DMS153 treated with DMSO at 0.1 percent for 48 hours (cell line): ENCODE measurements at regions not wholly inside any gene's neighbourhood (a gene's known extent, or its start where the extent isn't known, plus 50 kb on each side); places are given as distances from the start of the nearest gene placed in this dataset.

ENCODE experiments used
- DNase-seq: peaks from one replicate; lab custom pipeline; 2025; ENCODE audit not compliant: unreplicated experiment; lab: John Stamatoyannopoulos, UW

DNA sequence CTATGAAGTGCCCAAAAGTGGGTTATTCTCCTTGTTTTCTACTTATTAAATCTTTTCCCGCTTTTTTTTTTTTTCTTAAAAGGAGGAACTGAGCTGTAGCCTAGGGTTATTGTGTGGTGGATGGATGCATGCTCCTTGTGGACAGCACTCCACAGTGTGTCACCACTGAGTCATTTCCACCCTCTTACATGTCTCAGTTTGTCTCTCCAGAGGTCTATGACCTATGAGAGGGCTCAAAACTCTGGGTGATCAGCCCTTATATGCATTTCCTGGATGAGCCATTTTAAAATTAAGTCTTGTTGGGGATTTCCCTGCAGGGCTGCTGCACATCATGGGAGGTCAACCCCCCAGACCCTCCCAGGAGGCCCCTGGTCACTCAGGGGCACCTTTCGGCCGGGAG is 102.2 kb upstream of the MOCS2 start:
- DNase-seq, result no peak

DNA sequence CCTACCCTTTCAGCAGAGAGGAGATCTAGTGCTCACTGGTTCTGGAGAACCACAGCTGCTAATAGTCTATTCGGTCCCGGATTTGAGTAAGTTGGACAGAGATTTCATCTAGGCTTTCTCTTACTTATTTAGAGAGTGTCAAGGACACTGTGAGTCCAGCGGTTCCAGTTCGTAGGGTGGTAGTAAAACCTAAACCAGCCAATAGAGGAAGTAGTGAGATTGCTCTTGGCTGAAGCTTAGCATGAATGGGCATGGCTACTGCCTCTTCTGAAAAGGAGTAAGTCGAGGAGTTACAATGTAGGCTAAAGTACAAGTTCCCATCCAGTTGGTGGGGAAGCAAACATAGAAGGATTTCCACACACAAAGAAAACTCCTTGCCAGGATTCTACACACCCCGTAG is 109.6 kb upstream of the MOCS2 start:
- no peak for DNase-seq

DNA sequence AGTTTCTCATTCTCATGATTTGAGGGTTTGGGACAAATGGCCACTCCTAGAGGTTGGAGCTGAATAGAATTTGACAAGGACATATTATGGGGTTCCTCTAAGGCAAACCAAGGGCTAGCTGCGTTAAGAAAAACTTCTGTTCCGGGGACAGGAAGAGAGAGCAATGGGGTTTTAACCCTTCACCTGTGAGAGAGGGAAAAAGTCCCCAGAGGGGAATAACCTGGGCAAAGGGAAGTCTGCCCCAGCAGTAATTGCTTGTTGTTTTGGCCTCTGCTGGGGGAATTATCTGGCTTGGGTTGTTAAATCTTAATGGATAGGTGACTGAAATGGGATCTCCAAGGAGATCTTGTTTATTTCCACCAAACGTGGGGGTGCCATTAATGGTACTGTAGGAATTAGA is 110.1 kb upstream of the MOCS2 start:
- DNase-seq, result no peak

DNA sequence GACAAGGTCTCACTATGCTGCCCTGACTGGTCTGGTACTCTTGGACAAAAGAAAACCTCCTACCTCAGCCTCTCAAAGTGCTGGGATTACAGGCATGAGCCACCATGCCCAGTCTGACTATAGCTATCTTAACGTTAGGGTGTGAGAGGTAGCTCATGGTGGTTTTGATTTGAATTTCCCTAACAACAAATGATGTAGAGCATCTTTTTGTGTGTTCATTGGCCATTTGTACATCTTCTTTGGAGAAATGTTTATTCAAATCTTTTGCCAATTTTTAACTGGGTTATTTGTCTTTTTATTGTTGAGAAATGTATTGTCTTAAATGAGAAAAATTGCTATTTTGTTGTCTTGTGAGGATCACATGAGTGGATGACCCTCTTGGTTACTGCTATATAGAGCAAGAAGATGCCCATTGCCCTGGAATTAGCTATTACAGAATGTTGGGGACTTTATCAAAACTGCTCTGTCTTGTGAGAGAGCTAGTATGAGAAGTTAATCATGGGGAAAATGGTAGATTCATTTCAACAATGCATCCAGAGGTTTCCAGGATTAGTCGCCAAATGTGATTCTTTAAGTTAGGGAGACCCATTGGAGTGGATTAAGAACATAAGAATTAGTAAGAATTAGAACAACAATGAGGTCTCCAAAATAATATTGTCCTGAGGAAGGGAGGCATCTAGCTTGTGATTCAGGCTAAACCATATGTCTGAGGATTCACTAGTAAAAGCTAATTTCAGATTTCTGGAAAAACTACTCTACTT is 124.3 kb upstream of the MOCS2 start:
- no peak for DNase-seq

DNA sequence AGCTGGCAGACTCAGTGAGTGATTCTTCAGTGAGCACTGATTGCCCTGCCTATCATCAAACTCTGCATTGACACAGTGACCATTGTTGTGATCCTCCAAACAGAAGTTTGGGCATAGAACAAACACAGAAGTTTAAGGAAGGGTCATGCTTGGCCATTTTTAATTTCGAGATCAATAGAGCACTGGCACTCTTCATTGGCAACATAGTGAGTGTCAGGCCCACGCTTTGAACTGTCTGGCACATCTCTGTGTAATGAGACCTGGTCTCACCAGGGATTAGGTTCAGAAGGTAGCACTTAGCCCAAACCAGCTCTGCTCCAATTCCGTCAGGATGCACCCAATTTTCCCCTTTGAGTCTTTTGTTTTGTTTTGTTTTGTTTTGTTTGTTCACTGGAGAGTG is 127.1 kb upstream of the MOCS2 start:
- no peak for DNase-seq

DNA sequence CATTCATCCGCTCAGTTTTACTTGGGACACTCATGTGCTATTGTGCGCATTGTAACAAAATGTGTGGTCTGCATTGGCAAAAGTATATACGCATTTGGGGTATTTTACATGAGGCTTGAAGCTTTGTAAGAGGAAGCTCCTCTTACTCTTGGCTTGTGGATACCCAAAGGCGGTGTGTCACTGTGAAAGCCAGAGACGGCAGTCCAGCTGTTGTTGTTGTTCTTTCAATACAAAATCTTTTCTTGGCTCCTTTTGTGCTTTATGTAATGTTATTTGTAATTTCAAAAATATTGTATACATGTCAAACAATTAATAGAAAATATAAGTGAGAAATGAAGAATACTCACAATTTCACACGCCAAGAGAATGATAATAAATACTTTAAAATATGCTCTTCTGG is 128.3 kb upstream of the MOCS2 start:
- DNase-seq, result no peak

DNA sequence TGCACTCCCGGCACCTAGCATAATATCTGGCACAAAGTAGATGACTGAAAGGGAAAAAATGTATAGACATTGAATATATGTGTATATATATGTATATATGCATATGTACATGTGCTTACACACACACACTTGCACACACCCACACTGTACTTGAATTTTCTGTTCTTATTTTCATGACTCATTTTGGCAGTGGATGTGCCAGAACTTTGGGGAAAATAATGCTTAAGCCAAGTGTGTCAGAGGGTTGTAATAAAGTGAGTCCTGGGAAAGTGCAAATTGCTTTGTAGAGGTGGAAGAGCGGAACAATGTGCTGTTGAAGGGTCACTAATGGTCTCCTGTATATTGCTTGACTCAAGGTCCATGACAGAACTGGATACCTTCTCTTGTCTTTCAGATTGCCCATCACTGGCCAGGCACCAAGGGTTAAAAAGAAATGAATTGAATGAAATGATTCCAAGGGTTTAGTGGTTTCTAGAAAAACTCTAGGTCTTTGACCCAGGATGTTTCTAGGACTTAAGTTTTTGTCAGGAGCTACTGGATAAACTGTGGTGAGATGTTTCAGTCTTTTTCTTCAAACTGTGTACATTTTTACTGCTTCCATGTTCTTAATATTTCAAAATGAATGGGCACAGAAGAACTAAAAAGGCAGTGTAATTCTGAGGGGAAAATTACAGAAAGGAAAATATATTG is 129.9 kb upstream of the MOCS2 start:
- DNase-seq, result no peak

DNA sequence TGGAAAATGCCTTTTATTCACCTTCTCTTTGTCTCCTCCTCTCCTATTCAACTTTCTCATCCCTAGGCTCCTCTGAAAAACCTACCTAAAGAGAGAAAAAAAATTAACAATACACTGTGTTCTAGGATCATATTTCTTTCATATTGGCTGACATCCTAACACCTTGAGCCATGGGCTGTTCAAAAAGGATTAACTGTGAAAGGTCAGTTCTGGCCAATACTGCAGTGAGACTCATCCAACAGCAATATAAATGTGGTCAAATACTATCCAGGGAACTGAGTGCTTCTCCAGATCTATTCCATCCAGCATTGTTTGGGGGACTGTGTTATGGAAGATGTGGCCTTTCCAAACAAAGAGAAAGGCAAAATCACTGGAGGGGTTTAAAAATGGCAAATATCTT is 131.1 kb upstream of the MOCS2 start:
- DNase-seq, result no peak

DNA sequence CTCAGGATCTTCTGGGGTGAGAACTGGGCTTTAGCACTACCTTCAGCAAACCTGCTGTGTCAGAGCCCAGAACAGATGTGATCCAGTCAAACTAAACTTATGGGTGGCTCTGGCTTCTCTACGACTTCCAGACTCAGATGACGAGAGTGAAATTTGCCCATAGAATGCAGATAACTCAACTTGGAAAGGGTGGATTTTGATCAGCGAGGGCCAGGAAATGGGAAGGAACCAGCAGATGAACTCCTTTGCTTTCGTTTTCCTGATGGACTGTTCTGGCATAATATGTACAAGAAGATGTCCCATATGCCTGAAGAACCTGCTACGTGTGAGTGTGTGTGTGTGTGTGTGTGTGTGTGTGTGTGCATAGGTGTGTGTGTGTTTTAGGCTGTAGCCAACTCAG is 132.0 kb upstream of the MOCS2 start:
- DNase-seq, result no peak

DNA sequence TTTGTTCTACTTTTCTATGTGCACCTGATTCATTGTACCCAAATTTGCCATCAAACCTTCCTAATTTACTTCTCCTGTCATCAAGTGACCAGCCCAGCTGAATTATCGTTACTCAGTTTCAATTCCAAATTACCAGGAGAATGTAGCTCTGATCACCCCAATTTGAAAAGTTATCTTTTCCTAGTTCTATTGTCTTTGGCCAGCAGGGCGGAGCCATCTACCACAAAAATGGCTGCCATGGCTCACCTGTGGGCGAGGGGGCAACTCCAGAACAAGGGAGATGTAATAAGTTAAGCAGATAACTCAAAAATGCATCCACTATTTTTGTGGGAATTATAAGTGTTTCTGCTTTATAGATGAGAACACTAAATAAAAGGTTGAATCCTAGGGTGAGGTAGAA is 133.8 kb upstream of the MOCS2 start:
- no peak for DNase-seq

DNA sequence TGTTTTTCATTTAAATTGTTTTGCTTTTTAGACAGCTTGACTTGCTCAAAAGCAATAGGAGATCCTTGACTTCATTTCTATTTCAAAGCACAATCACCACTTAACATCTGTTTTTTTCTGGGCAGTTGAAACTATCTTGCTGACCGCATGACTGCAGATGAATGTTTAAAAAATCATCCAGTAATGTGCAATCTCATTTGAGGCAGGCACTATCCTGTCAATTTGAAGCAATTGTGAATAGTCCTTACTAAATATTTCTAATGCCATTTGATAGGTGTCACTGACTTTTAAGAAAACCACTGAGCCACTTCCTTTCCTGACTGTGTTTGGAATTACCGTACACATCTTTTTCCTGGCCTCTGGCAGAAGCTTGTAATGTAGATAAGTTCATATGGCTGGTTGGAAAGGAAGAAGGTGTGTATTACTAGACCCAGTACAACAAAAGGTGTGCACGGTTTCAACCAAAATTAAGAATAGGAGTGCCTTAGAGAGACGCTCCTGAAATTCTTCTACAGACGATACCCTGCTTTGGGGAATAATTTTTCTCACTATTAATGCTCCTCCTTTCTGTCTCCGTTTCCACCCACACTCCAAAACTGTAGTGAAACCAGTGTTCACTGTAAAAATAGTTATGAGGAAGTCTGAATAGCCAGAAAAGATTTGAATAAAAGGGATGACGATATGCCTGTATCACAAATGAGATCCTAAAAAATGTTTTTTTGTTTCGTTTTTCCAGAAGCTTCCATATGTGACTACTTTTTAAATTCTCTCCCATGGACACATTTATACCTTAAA is 136.7 kb upstream of the MOCS2 start:
- DNase-seq, result no peak

DNA sequence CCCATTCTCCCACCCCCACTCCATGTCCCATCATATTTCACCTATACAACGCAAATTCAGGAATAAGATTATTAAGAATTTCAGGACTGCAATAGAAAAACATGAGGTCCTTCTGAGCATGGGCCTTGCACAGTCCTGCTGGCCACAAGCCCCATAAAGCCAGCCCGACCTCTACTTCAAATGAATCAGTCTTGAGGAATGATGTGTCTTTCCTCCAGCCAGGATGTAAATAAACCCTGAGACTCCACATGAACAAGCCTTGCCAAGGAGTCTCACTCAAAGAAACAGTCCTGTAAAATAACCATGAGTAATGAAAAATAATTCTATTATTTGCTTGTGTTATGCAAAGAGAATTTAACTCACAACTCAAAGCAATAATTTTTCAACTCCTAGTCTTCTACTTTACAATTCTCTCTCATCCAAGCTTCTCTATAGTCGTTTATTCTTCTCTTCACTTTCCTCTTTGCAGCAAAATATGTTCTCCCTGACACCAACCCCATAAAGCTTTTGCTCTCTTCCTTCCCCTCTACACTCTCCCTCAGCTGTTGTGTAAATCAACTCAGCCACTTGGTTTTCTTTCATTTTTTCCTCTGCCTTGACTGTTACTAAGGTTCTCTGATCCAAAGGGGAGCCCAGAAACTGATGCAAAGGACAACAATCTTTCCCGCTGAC is 140.1 kb upstream of the MOCS2 start:
- no peak for DNase-seq

DNA sequence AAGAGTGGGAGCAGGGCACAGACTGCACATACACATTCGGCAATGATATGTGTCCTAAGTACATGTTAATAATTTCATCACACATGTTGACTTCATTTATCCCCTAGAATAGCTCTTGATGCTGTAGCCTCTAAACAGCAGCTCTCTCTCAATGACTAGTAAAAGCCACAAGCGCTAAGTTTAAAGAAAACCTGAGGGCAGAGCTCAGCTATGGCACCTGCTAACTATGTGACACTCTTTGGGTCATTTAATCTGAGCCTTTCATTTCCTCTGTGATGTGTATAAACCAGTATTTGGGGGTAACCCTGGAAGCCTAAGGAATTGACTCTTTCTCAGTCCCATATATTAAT is 140.6 kb upstream of the MOCS2 start:
- no peak for DNase-seq

DNA sequence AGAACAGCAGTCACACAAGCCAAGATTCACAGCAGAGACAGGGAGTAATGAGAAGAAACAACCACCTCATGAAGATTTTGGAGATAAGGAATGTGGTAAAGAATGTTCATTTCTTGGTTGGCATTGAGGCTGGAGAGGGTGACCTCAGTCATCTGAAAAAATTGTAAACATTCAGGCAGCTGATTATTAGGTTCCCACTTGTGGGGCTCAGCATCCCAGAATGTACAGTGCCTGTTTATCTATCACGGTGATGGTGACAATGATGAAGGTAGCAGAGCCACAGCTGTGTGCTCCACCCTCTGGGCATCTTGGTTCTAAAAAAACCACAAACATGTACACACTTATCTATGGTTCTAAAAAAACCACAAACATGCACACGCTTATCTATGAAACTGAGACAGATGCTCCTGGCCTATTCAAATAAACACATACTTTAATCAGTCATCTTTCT is 143.9 kb upstream of the MOCS2 start:
- no peak for DNase-seq

DNA sequence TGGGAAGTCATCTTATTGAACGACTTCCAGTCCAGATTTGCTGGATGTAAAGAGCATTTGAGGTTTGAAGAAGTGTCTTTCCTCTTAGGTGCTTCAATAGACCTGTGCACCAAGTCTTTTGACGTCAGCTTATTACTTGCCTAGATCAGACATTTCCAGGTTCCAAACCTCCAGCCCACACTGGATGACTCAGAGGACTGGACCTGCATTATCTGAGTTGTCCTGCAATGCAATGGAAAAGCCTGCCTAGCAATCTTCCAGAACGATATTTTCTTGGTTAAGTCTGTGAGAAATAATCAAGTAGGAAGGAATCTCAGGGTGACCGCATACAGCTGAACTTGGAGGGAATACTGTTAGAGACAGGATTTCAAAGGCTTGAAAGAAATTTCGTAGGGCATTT is 147.2 kb upstream of the MOCS2 start:
- no peak for DNase-seq

DNA sequence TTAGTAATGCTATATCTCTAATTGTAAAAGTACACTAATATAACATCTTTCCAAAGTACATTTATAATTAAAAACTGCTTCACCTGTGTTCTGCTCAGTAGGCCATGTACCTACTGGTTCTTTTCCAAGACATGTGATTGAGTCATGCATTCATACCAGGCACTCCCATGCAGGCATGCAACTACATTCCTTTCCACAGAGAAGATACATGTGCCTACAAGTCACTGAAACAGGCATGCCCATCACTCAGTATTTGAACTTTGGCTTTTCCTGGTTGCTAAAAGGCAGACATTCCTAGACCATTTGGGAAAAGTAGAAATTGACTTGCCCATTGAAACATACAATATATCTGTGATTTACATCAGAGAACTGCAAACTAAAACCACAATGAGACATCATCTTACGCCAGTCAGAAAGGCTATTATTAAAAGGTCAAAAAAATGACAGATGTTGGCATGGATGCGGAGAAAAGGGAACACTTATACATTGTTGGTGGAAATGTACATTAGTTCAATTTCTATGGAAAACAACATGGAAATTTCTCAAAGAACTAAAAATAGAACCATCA is 148.3 kb upstream of the MOCS2 start:
- no peak for DNase-seq

DNA sequence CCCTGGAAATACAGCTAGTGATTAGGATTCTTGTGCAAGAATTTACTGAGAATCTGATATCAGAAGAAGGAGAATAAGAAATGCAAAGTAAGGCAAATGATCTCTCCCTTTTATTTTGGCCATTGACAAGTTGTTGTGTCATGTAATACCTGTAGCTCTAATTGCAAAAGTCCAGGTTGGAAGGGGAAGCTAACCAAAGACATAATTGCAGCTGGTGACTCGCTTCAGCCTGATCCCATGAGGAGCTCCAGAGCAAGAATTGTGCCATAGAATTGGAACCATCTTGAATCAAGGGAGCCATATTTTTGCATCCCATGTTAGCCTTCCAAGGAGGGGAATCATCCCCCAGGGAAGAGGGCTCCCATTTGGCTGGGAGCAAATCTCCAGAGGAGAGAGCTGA is 149.6 kb upstream of the MOCS2 start:
- DNase-seq, result no peak

DNA sequence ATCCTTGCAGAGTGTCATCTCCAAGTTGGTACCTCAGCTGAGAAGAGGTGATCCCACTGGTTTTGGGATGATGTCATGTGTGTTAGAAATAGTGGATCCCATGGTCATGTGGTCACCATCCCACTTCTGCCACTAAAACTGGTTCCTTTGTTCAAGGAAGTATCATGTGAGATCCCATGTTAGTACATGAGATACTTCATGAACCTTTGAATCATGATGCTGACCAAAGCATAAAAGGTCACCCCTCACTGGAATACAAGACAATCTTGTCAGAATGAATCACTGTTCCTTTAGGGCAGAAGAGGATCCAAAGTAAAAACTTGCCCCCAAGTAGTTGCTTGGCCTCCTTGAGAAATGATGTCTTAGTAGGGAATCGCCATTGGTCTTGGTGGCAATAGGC is 150.9 kb upstream of the MOCS2 start:
- no peak for DNase-seq

DNA sequence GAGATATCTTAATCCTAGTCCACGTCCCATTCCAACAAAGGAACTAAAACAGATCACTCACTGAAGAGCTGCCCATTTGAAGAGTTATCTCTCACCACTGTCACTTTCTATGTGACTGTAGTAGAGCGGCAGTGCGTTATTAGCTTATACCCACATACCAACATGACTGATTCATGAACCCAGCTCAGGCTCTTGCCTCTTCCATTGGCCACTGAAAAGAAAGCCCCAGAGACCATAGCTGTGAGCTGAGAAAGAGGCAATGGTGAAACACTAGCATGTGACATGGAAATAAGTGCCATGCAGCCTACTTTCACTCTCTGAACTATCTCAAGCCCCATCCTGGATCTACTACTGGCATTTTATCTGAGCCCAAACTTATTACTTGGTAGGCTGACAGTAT is 151.7 kb upstream of the MOCS2 start:
- no peak for DNase-seq

DNA sequence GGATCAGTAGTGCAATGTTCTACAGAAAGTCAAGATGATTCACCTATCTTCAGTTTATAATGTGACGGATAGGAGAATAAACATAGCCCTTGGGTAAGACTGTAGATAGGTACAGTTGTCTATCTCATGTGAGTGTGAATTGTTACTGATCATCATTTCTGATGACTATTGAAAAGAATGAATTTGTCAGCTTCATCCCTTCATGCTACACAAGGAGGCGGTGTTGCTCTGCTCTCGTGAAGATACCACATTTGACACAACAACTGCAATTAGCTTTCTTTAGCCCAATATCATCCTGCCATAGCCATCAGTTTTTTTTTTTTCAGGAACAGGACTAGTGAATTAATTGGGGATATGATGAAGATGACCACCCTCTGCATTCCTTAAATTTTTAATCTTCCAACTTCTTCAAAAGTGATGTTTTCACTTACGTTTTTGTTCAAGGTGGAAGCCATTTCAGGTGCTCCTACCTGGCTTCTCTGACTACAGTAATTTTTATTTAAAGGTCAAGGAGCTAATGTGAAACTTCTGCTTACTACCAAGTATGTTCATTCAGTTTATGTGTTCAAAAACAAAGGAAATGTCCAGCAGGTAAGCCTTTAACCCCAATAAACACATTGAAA is 152.9 kb upstream of the MOCS2 start:
- no peak for DNase-seq

DNA sequence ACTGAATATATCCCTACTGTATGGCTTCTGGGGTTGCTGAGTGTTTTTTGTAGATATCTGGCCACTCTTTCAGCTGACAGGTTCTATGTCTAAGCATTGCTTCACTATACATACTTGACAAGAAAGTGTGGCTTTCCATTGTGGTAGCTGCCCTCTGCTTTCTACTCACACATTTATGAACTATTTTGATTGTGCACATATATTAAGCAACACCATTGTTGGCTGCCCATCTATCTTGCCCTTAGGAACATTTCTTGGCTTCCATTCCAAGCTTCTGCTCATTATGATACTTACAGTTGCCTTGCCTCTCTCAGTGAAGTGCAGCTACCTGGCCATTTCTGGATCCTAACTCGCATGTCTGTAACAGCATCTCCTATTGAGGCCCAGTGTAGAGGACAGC is 153.6 kb upstream of the MOCS2 start:
- DNase-seq, result no peak
